Transverse colon (tissue), 4 donors: ENCODE measurements at regions not wholly inside any gene's neighbourhood (a gene's known extent, or its start where the extent isn't known, plus 50 kb on each side); places are given as distances from the start of the nearest gene placed in this dataset.
"Not testable (repeated sequence)": the region's sequence is repeated elsewhere in the genome, so short reads cannot be mapped to it uniquely, and the experiment has no call there.

Experiments used
- CTCF ChIP-seq, 5 experiments: fragments of 200-600 bp in 3 of 5; fragments of 450-650 bp in 2 of 5; sonication (generic) in 3 of 5; IDR thresholded peaks; 1 replicate in 2 of 5; 2 replicates in 3 of 5; pipeline ENCODE4 v1.5.1; 2016 to 2017; ENCODE audit warnings: antibody characterized with exemption in 5 of 5, inconsistent platforms in 3 of 5, mild to moderate bottlenecking in 2 of 5, moderate library complexity in 1 of 5
- EP300 ChIP-seq: sonication (generic); formaldehyde crosslinking; IDR thresholded peaks from one replicate; pipeline ENCODE4 v1.6.1; 2017; ENCODE audit warnings: antibody characterized with exemption, low read depth
- POLR2A ChIP-seq: fragments of 450-650 bp; IDR thresholded peaks from one replicate; pipeline ENCODE4 v1.6.1; 2016; ENCODE audit warnings: antibody characterized with exemption, mild to moderate bottlenecking, moderate library complexity
- POLR2AphosphoS5 ChIP-seq, 3 donors: sonication (generic); formaldehyde crosslinking; IDR thresholded peaks; one replicate each; pipeline ENCODE4 v1.6.1; 2016; ENCODE audit warnings: antibody characterized with exemption in 3 of 3

GRCh38 chr10:46724258-46724657, 145.3 kb downstream of the SYT15 start:
- TF ChIP-seq CTCF (IDR thresholded peaks at IDR 0.05); POLR2AphosphoS5 (IDR thresholded peaks at IDR 0.05); POLR2A; EP300: not testable (repeated sequence)
